IPS DF 19.7 (cell line): ENCODE measurements at regions not wholly inside any gene's neighbourhood (a gene's known extent, or its start where the extent isn't known, plus 50 kb on each side); places are given as distances from the start of the nearest gene placed in this dataset.

ENCODE experiments used
- DNase-seq: peaks from one replicate; pipeline ENCODE4 v3.0.0-alpha.2; 2013; ENCODE audit warnings: low read depth, low spot score

DNA sequence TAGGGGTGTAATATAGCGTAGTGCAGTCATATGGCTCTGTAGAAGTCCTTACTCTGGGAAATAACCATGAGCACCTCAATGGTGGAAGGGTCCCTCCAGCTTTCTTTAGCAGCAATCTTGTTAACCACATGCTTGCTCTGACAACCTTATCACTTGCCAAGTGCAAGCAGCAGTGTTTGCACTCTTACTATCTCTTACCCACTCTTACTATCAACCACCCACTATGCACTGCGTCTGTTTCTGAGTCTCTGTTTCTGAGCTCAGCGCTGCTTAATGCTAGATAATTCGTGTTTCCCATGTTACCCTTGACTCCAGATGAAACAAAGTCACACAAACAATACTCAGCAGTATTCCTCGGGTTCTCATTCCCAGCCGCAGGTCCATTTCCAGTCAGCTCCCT lies 433.7 kb upstream of the PFKP start:
- no peak for DNase-seq

DNA sequence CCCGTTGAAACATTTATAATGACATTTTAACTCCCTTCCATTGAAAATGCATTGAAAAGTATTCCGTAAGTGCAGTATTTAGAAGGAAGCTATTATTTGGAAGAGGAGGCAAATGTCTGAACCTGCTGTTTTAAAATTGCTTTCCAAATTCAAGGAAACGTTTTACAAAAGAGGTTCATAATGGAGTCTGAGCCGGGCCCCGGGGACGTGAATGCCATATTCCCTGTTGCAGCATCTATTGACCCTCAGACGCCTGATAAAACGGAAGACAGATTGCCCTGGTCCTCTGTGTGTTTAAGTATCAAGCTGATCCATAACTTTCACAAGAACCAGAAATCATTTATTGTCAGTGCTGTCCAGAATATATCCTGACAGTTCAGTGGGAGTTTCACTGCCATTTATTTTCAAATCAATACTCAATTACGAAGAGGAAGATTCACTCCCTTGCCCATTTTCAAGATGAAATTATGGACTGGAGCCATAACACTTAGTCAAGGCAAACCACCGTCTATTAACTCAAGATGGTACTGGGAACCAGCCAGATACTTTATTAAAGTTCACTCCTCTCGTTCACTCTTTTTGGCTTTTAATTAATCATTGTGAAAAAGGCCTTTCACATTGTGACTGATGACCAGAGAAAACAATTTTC lies 435.7 kb upstream of the PFKP start:
- no peak for DNase-seq

DNA sequence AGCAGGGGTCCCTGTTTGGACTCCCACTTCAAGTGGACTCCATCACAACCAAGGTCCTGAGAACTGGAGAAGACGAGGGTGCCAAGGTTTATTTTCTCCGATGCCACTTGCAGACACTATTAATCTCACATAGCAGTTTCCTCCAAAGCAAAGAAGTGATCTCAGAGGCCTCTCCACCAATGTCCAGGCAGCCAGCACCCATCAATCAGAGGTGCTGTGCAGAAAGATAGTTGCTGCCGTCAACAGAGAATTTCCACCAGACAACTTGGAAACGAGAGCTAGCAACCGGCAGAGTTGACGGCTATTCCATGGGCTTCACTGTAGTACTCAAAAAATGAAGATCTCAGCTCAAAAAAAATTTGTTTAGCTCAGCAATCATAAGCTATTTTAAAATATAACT lies 438.6 kb upstream of the PFKP start:
- no peak for DNase-seq

DNA sequence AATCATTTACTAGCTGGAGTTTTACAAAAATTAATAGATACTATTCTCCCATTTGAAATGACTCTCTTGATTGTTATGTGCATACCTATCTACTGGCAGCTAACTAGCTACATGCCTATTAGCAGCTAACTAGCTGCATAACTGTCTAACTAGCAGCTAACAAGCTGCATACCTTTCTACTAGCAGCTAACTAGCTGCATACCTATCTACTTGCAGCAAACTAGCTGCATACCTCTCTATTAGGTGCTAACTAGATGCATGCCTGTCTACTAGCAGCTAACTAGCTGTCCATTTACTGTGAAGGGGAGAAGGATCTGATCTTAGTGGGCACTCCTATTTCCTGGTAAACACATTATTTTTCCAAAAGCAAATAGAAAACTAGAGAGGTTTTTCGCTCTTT lies 439.4 kb upstream of the PFKP start:
- no peak for DNase-seq

GRCh38 chr10:2625094-2625493 lies 442.3 kb upstream of the PFKP start:
- DNase-seq, result no peak

- no peak for DNase-seq
These were observed 443.6 kb upstream of the PFKP start for GRCh38 chr10:2623675-2624274.

GRCh38 chr10:2620827-2621521 lies 446.4 kb upstream of the PFKP start:
- DNase-seq, result no peak

DNA sequence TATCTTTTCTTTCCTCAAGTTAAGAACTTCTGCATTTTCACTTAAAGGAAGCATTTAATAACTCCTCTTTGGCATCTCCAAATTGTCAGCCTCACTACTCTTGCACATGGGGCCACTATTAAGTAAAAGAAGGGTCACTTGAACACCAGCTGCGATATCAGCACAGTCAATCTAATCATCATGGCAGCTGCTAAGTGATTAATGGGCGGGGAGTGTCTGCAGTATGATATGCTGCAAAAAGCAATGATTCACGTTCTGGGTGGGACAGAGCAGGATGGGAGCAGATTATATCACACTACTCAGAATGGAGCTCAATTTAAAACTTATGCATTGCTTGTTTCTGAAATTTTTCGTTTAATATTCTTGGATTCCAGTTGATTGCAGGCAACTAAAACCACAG lies 447.4 kb upstream of the PFKP start:
- DNase-seq, result no peak

DNA sequence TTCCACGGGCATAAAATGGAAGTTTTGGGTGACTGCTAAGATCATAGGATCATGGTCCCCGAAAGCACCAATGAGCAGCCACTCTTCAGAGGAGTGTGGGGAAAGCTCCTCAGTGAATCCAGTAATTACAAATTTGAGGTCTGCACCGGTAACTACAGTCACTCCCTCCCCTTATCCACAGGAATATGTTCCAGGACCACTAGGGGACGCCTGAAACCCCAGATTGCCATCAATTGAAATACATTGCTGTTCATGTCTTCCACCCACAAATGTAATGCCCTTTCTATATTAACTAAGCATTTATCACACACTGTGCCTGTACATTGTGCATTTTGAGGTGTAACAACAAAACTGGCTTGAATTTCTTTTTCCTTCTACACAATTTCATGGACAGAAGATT lies 447.9 kb upstream of the PFKP start:
- DNase-seq, result no peak

DNA sequence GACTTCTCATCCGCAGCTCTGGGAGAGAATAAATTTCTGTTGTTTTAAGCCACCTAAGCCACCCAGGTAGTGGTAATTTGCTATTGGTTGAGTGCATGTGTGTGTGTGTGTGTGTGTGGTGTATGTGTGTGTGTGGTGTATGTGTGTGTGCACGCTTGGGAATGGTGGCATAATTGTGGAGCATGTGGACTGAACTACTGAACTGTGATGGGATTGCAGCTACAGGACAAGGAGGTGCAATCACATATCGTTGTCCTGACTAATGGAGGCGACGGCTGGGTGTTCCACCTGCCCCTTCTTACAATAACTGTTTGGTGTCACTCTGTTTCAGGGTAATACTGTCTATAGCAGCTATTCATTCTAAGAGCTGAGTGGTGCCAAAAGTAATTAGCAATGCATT lies 448.7 kb upstream of the PFKP start:
- DNase-seq, result no peak

GRCh38 chr10:2616215-2616614 lies 451.1 kb upstream of the PFKP start:
- DNase-seq, result no peak

- DNase-seq, result no peak
These were observed 455.7 kb upstream of the PFKP start for GRCh38 chr10:2611603-2612002.

DNA sequence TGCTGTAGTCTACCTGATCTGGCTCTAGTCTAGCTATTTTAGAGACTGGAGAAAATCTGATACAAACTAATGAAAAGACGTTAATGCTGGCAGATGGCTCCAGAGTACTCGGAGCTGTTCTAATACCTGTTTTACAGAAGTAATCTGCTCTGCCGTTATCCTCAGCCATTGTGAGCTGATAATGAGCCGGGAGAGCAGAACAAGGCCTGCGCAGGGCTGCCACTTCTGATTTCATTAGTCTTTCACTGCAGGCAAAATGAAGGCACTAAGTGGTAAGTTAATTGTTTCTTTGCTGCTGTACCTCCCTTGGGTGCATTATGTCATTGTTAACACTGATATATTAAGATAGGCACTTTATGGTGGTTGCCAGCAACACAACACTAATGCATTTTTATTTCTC lies 456.4 kb upstream of the PFKP start:
- DNase-seq, result no peak

DNA sequence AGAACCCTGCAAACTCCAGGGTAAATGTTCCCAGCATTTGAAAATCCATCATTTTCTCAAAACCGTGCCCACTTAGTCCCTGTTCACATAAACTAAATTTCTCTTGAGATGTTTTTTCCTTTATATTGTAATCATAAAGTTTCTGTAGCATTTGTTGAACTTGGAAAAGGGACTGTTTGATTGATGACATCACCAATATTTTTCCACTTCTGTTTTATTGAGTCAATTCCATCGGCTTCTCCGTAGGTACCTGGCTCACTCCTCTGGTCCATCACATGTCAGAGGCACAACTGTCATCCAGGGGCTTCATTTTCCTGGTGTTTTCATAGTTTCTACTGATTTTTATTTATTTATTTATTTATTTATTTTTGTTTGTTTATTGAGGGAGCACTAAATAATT lies 462.5 kb upstream of the PFKP start:
- no peak for DNase-seq

DNA sequence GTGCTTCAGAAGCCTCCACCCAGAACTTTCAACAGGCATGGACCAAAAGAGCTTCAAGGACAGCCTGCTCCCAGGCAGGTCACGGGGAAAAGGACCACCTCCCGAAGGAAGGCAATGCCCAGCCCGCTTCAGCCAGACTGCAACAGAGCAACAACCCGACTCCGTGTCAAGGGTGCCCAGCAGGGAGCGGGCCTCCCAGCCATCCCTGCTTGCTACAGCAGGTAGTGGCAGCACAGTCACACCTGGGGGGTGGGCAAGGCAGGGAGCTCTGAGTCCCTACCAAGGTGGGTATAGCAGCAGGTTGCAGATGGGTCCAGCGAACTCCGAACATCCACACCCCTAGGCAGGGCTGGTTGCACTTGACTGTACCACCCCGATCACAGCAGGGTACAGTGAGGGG lies 467.8 kb upstream of the PFKP start:
- no peak for DNase-seq

DNA sequence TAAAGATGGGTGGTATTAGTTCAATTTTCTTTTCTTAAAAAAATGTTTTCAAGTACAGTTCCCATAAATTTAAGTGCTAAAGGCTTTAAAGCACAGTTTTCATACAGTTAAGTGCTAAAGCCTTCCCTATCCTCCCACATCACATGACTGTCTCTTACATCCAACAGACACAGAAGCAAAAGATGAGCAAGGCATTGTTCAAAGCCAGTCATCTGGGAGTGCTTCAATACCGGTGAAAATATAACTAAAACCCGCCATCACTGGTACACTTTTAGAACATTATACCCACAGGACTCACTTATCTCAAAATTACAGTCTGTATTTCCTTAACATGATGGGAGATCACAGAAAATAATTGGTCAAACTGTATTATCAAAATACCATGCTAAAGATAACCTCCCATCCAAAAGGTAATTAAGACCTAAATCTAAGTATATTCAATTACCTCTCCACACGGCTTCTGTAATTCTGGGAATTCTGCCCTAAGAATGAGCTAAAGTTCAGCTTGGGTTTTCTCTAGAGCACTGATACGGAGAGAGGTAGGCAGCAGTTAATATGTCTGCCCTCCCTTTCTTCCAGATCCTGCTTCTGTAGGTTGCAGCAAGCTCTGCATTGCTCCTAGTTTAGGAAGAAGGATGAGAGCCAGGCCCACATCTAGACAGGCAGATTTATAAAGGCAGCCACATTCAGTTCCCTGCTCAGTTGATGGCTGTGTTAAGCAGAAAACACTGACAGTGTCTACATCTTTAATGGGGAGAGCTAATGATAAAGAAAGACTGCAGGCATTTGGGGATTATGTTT lies 474.8 kb upstream of the PFKP start:
- DNase-seq, result no peak

DNA sequence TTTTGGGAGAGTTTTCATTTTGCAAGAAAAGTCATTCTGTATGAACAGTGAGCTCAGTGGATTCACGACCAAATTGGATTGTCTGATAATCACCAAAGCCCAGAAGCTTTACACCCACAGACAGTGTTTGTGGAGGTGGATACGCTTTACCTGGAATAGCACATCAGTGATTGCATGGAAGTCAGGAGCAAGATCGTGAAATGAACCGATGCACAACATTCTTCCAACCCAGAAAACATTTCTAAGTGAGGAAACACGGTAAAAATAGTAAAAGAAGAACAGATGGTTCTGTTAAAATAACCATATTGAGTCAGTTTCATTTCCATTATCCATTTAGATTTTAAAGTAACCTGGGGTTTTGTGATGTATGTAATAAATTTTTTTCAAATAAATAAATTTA lies 478.2 kb upstream of the PFKP start:
- DNase-seq, result no peak

DNA sequence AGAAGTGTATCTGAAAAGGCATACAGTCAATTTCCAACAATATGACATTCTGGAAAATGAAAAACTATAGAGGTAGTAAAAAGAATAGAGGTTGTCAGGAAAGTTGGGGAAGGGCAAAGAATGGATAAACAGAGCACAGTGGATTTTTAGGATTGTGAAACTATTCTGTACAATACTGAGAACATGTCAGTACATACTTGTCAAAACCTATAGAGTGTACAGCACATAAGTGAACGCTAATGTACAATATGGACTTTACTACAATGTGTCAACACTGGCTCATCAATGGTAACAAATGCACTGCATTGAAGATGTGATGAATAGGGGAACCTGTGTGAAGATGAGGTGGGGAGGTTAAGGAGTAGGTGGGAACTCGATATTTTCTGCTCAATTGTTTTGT lies 483.0 kb upstream of the PFKP start:
- no peak for DNase-seq

DNA sequence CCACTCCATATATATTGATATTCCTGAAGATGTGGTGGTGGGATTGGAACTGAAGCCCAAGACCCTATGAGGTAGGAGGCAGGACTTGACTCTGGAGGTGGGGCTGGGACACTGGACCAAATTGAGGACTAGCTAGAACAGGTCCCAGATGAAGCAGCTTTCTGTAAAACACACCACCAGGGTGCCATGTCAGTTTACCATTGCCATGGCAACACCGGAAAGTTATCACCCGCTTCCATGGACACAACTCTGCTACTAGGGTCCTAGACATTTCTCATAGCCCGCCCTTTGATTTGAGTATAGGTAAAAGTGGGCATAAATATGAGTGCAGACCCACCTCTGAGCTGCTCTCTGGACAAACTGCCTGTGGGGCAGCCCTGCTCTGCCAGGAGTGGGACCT lies 490.5 kb upstream of the PFKP start:
- no peak for DNase-seq

GRCh38 chr10:2575460-2575859 lies 491.9 kb upstream of the PFKP start:
- DNase-seq, result no peak

GRCh38 chr10:2572611-2573010 lies 494.7 kb upstream of the PFKP start:
- DNase-seq, result no peak

DNA sequence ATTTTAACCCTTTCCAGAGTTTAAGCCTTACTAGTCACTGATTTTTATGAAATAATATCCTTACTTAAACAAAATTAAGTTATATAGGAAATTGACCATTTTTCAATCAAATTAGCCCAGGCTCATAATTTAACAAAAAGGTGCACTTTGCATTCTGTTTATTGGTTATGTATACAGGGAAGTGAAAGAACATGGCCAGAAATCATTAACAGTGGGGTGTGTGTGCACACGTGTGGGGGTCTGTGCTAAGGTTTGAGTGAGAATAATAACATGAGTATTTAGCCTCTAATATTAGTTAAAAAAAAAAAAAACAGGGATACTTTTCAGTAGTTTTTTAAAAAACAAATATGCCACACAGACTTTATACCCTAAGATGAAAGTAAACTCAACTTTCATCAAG lies 510.5 kb upstream of the PFKP start:
- no peak for DNase-seq

- DNase-seq, result no peak
These were observed 519.3 kb upstream of the PFKP start for GRCh38 chr10:2548071-2548470.
